H1 (cell line): ENCODE measurements at regions not wholly inside any gene's neighbourhood (a gene's known extent, or its start where the extent isn't known, plus 50 kb on each side); places are given as distances from the start of the nearest gene placed in this dataset.

Experiments used
- CTCF ChIA-PET: fragments of 300-600 bp; sonication (Branson Sonifier 250); formaldehyde crosslinking; loops from one replicate; lab custom pipeline; 2021; ENCODE audit not compliant: partially characterized antibody; lab: Charles Lee
- POLR2A ChIA-PET: fragments of 300-600 bp; sonication (Branson Sonifier 250); formaldehyde crosslinking; loops from one replicate; lab custom pipeline; 2021; ENCODE audit warnings: inconsistent platforms; ENCODE audit not compliant: partially characterized antibody; lab: Charles Lee
- DNase-seq, 2 experiments: peaks; one replicate each; pipeline versions ENCODE4 v3.0.0 to v3.0.0-alpha.2; 2010 to 2022; ENCODE audit warnings: low spot score in 2 of 2, low read depth in 1 of 2, mixed read lengths in 1 of 2
- FAIRE-seq: peaks from 2 replicates; lab custom pipeline; 2011; peaks lifted over from hg19 to GRCh38; lab: Jason Lieb, UNC
- H2AFZ ChIP-seq: 2 replicates; pipeline ENCODE4 v1.8.1; 2012; ENCODE audit warnings: low read length, inconsistent platforms
- H2AK5ac ChIP-seq: 2 replicates; pipeline ENCODE4 v1.6.1; 2013; ENCODE audit warnings: low read depth, low read length
- H2BK120ac ChIP-seq: replicated peaks from 2 replicates; pipeline ENCODE3; 2013; ENCODE audit warnings: low read depth, low read length, inconsistent platforms
- H2BK12ac ChIP-seq: 2 replicates; pipeline ENCODE4 v1.6.1; 2013; ENCODE audit warnings: low read depth, low read length
- H2BK15ac ChIP-seq: 2 replicates; pipeline ENCODE4 v1.6.1; 2013; ENCODE audit warnings: low read length
- H2BK20ac ChIP-seq: 2 replicates; pipeline ENCODE4 v1.6.1; 2013; ENCODE audit warnings: low read length
- H2BK5ac ChIP-seq: 2 replicates; pipeline ENCODE4 v1.6.1; 2013; ENCODE audit warnings: low read depth, low read length
- H3K14ac ChIP-seq: 2 replicates; pipeline ENCODE4 v1.6.1; 2013; ENCODE audit warnings: inconsistent platforms; ENCODE audit not compliant: insufficient read length
- H3K18ac ChIP-seq: 2 replicates; pipeline ENCODE4 v1.6.1; 2013; ENCODE audit warnings: low read length; ENCODE audit errors: extremely low read depth
- H3K23ac ChIP-seq: 2 replicates; pipeline ENCODE4 v1.6.1; 2013; ENCODE audit warnings: inconsistent platforms; ENCODE audit not compliant: insufficient read length
- H3K23me2 ChIP-seq: 2 replicates; pipeline ENCODE4 v1.6.1; 2013; ENCODE audit warnings: low read depth, low read length
- H3K27ac ChIP-seq: 2 replicates; pipeline ENCODE4 v1.6.1; 2011; ENCODE audit warnings: low read depth, low read length, inconsistent platforms
- H3K27me3 ChIP-seq, 4 experiments: replicated peaks in 1 of 4; 1 replicate in 1 of 4; 2 replicates in 3 of 4; pipeline versions ENCODE4 v1.6.1 to v1.8.1; 2011 to 2013; ENCODE audit warnings: low read length in 3 of 4, mild to moderate bottlenecking in 3 of 4, inconsistent platforms in 2 of 4, mixed read lengths in 2 of 4, moderate library complexity in 1 of 4; ENCODE audit not compliant: control insufficient read depth in 3 of 4, insufficient read depth in 3 of 4; ENCODE audit errors: extremely low read depth in 1 of 4
- H3K36me3 ChIP-seq, 4 experiments: 2 replicates each; pipeline versions ENCODE4 v1.6.1 to v1.8.1; 2011 to 2013; ENCODE audit warnings: mild to moderate bottlenecking in 4 of 4, low read length in 3 of 4, moderate library complexity in 2 of 4, control low read depth in 1 of 4, inconsistent platforms in 1 of 4; ENCODE audit not compliant: insufficient read depth in 4 of 4, control insufficient read depth in 2 of 4
- H3K4ac ChIP-seq: replicated peaks from 2 replicates; pipeline ENCODE3; 2013; ENCODE audit warnings: low read length, low read depth, mixed read lengths, inconsistent platforms; ENCODE audit not compliant: insufficient read length
- H3K4me1 ChIP-seq, 4 experiments: replicated peaks in 1 of 4; 1 replicate in 1 of 4; 2 replicates in 3 of 4; pipeline versions ENCODE4 v1.6.1 to v1.8.1; 2011 to 2013; ENCODE audit warnings: low read length in 3 of 4, inconsistent platforms in 2 of 4, mixed read lengths in 1 of 4; ENCODE audit not compliant: insufficient read depth in 4 of 4, control insufficient read depth in 3 of 4
- H3K4me2 ChIP-seq, 2 experiments: 2 replicates each; pipeline versions ENCODE4 v1.6.1 to v1.8.1; 2011 to 2013; ENCODE audit warnings: low read depth in 2 of 2, low read length in 2 of 2, control low read depth in 1 of 2, inconsistent platforms in 1 of 2, mild to moderate bottlenecking in 1 of 2; ENCODE audit not compliant: insufficient read depth in 1 of 2
- H3K4me3 ChIP-seq, 4 experiments: fragments of 200-600, 300-600 bp in 1 of 4; sonication (generic), shearing (Covaris generic), sonication (Bioruptor Twin) in 1 of 4; 2 replicates each; pipeline versions ENCODE4 v1.5.1 to v1.8.1; 2011 to 2016; ENCODE audit warnings: low read length in 4 of 4, low read depth in 3 of 4, control low read depth in 2 of 4, inconsistent platforms in 2 of 4, mild to moderate bottlenecking in 2 of 4, mixed read lengths in 1 of 4, moderate library complexity in 1 of 4; ENCODE audit not compliant: insufficient read depth in 2 of 4; ENCODE audit errors: extremely low read depth in 1 of 4
- H3K56ac ChIP-seq: replicated peaks from 2 replicates; pipeline ENCODE3; 2013; ENCODE audit warnings: low read depth, mild to moderate bottlenecking, mixed read lengths, low read length, inconsistent platforms; ENCODE audit not compliant: insufficient read length
- H3K79me1 ChIP-seq: 2 replicates; pipeline ENCODE4 v1.6.1; 2013; ENCODE audit warnings: low read depth, low read length, control low read depth
- H3K79me2 ChIP-seq, 2 experiments: 2 replicates each; pipeline versions ENCODE4 v1.6.1 to v1.8.1; 2012 to 2013; ENCODE audit warnings: low read length in 2 of 2, mild to moderate bottlenecking in 2 of 2, inconsistent platforms in 1 of 2; ENCODE audit not compliant: insufficient read depth in 2 of 2, control insufficient read depth in 1 of 2
- H3K9ac ChIP-seq, 4 experiments: replicated peaks in 1 of 4; 1 replicate in 1 of 4; 2 replicates in 3 of 4; pipeline versions ENCODE4 v1.6.1 to v1.8.1; 2011 to 2013; ENCODE audit warnings: low read depth in 3 of 4, low read length in 3 of 4, control low read depth in 2 of 4, mild to moderate bottlenecking in 2 of 4, moderate library complexity in 2 of 4, inconsistent platforms in 1 of 4; ENCODE audit errors: extremely low read depth in 1 of 4
- H3K9me3 ChIP-seq, 2 experiments: 2 replicates each; pipeline versions ENCODE4 v1.6.1 to v1.8.1; 2012 to 2013; ENCODE audit warnings: mild to moderate bottlenecking in 2 of 2, moderate library complexity in 2 of 2, control low read depth in 1 of 2, inconsistent platforms in 1 of 2, low read depth in 1 of 2, low read length in 1 of 2, mixed read lengths in 1 of 2; ENCODE audit not compliant: insufficient read depth in 2 of 2
- H4K20me1 ChIP-seq, 2 experiments: replicated peaks in 1 of 2; 2 replicates each; pipeline versions ENCODE3 to v1.8.1; 2011 to 2013; ENCODE audit warnings: inconsistent platforms in 2 of 2, low read length in 2 of 2, mild to moderate bottlenecking in 1 of 2; ENCODE audit not compliant: insufficient read depth in 2 of 2, control insufficient read depth in 1 of 2
- H4K5ac ChIP-seq: 2 replicates; pipeline ENCODE4 v1.6.1; 2013; ENCODE audit warnings: low read length, low read depth, mixed read lengths, inconsistent platforms; ENCODE audit not compliant: insufficient read length
- H4K8ac ChIP-seq: 2 replicates; pipeline ENCODE4 v1.8.0; 2013; ENCODE audit warnings: mild to moderate bottlenecking, moderate library complexity, low read length, inconsistent platforms; ENCODE audit not compliant: insufficient read depth; ENCODE audit errors: extremely low read depth
- H4K91ac ChIP-seq: replicated peaks from 2 replicates; pipeline ENCODE3; 2013; ENCODE audit warnings: low read length, mixed read lengths, inconsistent platforms; ENCODE audit not compliant: insufficient read length
- ASH2L ChIP-seq: fragments of 200-600, 300-600 bp; sonication (generic); IDR thresholded peaks from one replicate; pipeline ENCODE4 v1.7.1; 2017; ENCODE audit warnings: low read length
- BACH1 ChIP-seq: IDR thresholded peaks from 2 replicates; pipeline ENCODE4 v1.6.1; 2012; ENCODE audit warnings: low read length, improper control_type of control experiment
- BCL11A ChIP-seq, 2 experiments: IDR thresholded peaks; one replicate each; pipeline ENCODE4 v1.6.1; 2011; ENCODE audit warnings: low read depth in 2 of 2, low read length in 2 of 2, mild to moderate bottlenecking in 2 of 2
- BRCA1 ChIP-seq: IDR thresholded peaks from 2 replicates; pipeline ENCODE4 v1.6.1; 2012; ENCODE audit warnings: low read depth, low read length, improper control_type of control experiment
- CTCF ChIP-seq, 3 experiments: IDR thresholded peaks; 1 replicate in 2 of 3; 2 replicates in 1 of 3; pipeline versions ENCODE4 v1.5.1 to v1.6.1; 2011; ENCODE audit warnings: low read length in 3 of 3, mild to moderate bottlenecking in 3 of 3, inconsistent platforms in 2 of 3, low read depth in 1 of 3, moderate library complexity in 1 of 3; ENCODE audit not compliant: insufficient read depth in 1 of 3; ENCODE audit errors: control extremely low read depth in 1 of 3
- JUN ChIP-seq: IDR thresholded peaks from 2 replicates; pipeline ENCODE4 v1.6.1; 2011; ENCODE audit warnings: low read depth, mild to moderate bottlenecking, improper control_type of control experiment, low read length
- JUND ChIP-seq: IDR thresholded peaks from 2 replicates; pipeline ENCODE4 v1.6.1; 2011; ENCODE audit warnings: mild to moderate bottlenecking, improper control_type of control experiment, low read length
- KDM1A ChIP-seq: fragments of 200-600, 300-600 bp; sonication (generic); IDR thresholded peaks from 2 replicates; pipeline ENCODE4 v1.7.1; 2016; ENCODE audit warnings: mild to moderate bottlenecking, low read length, borderline replicate concordance
- NANOG ChIP-seq: IDR thresholded peaks from 2 replicates; pipeline ENCODE4 v1.6.1; 2011; ENCODE audit warnings: low read length, low read depth, mild to moderate bottlenecking, inconsistent platforms; ENCODE audit not compliant: insufficient read depth, poor library complexity, severe bottlenecking
- PHF8 ChIP-seq: fragments of 200-600 bp; sonication (generic); conservative IDR thresholded peaks from 2 replicates; pipeline ENCODE4 v1.7.1; 2012; ENCODE audit warnings: low read depth, mild to moderate bottlenecking, inconsistent platforms, low read length, moderate library complexity
- POLR2A ChIP-seq, 2 experiments: IDR thresholded peaks; 1 replicate in 1 of 2; 2 replicates in 1 of 2; pipeline ENCODE4 v1.6.1; 2011; ENCODE audit warnings: low read depth in 2 of 2, low read length in 2 of 2, mild to moderate bottlenecking in 2 of 2; ENCODE audit errors: control extremely low read depth in 1 of 2
- SIRT6 ChIP-seq: IDR thresholded peaks from one replicate; pipeline ENCODE4 v1.7.1; 2012; ENCODE audit warnings: low read length, inconsistent platforms
- TAF1 ChIP-seq: IDR thresholded peaks from 2 replicates; pipeline ENCODE4 v1.6.1; 2011; ENCODE audit warnings: mild to moderate bottlenecking, low read depth, low read length
- YY1 ChIP-seq: IDR thresholded peaks from 2 replicates; pipeline ENCODE4 v1.6.1; 2011; ENCODE audit warnings: low read depth, mild to moderate bottlenecking, low read length
- WGBS, 2 experiments: shearing (Covaris generic) in 1 of 2; methylation state at CpG; one replicate each; pipeline versions ENCODE4 v1.1.6 to v1.1.7; 2013 to 2015; ENCODE audit warnings: low lambda C conversion rate in 2 of 2, mixed read lengths in 2 of 2, inconsistent platforms in 1 of 2, low coverage in 1 of 2, missing lambda C conversion rate in 1 of 2; ENCODE audit not compliant: insufficient replicate concordance in 2 of 2, insufficient coverage in 1 of 2, insufficient read length in 1 of 2; ENCODE audit errors: extremely low coverage in 1 of 2, missing lambda C conversion rate in 1 of 2; 5-methylcytosine and 5-hydroxymethylcytosine counted together

DNA sequence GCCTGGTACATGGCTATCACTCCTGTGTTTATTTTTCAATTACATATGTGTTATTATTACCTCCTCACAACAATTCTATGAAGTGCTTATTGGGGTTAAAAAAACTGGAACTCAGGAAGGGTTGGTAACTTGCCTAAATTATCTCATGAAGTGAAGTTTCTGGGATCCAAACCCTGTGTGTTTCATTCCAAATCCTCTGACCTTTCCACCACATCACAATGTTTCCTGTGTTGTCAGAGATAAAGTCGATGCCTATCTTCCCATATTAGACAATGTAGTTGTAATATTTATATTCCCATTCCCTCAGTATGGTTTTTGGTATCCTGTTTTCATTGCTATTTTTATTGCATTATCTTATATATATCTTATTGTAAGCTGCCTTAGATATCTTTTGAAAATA is 269.1 kb upstream of the CFAP20DC start:
- Histone ChIP-seq H3K4me2 (no peak overlapping the region), H3K4me3 (no peak overlapping the region), H3K79me2 (no peaks in the 10 kb centered on the region), H3K14ac (no peak overlapping the region), H2AFZ (no peak overlapping the region), H2BK120ac (no peak overlapping the region), H4K5ac (no peak overlapping the region), H3K4ac (no peak overlapping the region), H2BK20ac (no peak overlapping the region), H3K56ac (no peak overlapping the region), H2BK5ac (no peak overlapping the region), H3K4me1 (no peaks in the 10 kb centered on the region), H3K23ac (no peak overlapping the region), H2BK15ac (no peak overlapping the region), H4K8ac (no peak overlapping the region), H3K9ac (no peak overlapping the region), H3K79me1 (no peaks in the 10 kb centered on the region), H2AK5ac (no peak overlapping the region), H4K91ac (no peak overlapping the region), H3K36me3 (no peaks in the 10 kb centered on the region), H3K9me3 (no peaks in the 10 kb centered on the region), H3K27me3 (no peaks in the 10 kb centered on the region), H3K23me2 (no peaks in the 10 kb centered on the region; the same call in 1 of the 2 replicates), H2BK12ac (no peak overlapping the region), H3K27ac (no peak overlapping the region), H3K18ac (no peak overlapping the region), H4K20me1 (no peaks in the 10 kb centered on the region)
- no peak for DNase-seq
- CTCF ChIA-PET, result interaction anchor here (0.6 kb wide), 1 partner anchor 388 kb away, joined by 3 read pairs; no protein-coding TSS in a partner anchor
- 96% methylated on average over 1 of the region's 1 CpG; no CpG with 5 or more reads in 1 of the 2 experiments for WGBS, 2 experiments
- FAIRE-seq, result no peak
- POLR2A ChIA-PET, result no interaction called here
- TF ChIP-seq BRCA1 (no peak), YY1 (no peak), CTCF (IDR thresholded peaks at IDR 0.05; ENCODE audit: control extremely low read depth in 1 of 3, insufficient read depth in 1 of 3, low read depth in 1 of 3, low read length in 3 of 3) (no peak), KDM1A (no peak), SIRT6 (no peak), POLR2A (IDR thresholded peaks at IDR 0.05; ENCODE audit: control extremely low read depth in 1 of 2, low read depth in 2 of 2, low read length in 2 of 2) (no peak), PHF8 (no peak), ASH2L (no peak), BCL11A (IDR thresholded peaks at IDR 0.05; ENCODE audit: low read depth in 2 of 2, low read length in 2 of 2) (no peak), NANOG (no peak), TAF1 (no peak), JUND (no peak), JUN (no peak), BACH1 (no peak)
